C4-2B (cell line): ENCODE measurements at regions not wholly inside any gene's neighbourhood (a gene's known extent, or its start where the extent isn't known, plus 50 kb on each side); places are given as distances from the start of the nearest gene placed in this dataset.

Experiments used
- H3K27ac ChIP-seq: fragments of 450-650 bp; 2 replicates; pipeline ENCODE4 v1.5.1; 2017
- ZFX ChIP-seq: fragments of 450-650 bp; IDR thresholded peaks from 2 replicates; pipeline ENCODE4 v1.6.1; 2017
- TF ChIP-seq, protein P1 (sequence below): fragments of 450-650 bp; conservative IDR thresholded peaks from 2 replicates; pipeline ENCODE4 v1.5.1; 2017; ENCODE audit warnings: mild to moderate bottlenecking

DNA sequence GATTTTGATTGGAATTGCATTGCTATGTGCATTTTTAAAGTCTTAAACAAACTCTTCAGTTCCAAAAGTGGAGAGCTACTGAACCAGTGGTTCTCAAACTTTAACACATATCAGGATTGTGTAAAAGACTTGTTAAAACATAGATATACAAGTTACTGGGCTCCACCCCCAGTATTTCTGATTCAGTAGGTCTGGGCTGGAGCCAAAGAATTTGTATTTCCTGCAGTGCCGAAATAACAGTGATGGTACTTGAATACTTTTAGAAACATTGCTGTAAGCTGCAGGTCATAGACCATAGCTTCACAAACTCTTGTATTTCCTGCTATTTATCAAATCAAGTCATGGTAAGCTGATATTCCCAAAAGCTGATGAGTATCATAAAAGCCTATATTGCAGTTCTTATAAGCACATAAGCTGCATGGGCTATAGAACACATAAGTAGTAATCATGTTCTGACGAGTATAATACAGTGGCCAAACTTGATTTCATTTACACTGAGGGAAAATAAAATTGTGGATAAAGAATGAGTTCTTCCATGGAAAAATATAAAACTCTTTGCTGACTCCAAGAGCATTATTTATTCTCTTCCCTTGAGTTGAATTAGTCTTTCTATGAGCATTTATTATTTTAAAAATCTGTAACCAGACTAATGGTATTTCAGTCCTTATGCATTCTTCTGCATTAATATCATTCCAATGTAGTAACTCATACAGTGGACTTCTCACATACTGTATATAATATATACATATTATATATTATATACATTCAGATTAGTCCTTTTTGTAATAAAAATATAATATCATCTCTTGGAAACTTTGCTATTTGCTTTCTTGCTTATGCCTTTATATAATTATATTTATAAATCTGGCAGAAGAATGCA lies 550.5 kb upstream of the AGTR1 start:
- no peak overlapping the region for H3K27ac ChIP-seq
- TF ChIP-seq ZFX: no peak
- TF ChIP-seq, protein P1, sequence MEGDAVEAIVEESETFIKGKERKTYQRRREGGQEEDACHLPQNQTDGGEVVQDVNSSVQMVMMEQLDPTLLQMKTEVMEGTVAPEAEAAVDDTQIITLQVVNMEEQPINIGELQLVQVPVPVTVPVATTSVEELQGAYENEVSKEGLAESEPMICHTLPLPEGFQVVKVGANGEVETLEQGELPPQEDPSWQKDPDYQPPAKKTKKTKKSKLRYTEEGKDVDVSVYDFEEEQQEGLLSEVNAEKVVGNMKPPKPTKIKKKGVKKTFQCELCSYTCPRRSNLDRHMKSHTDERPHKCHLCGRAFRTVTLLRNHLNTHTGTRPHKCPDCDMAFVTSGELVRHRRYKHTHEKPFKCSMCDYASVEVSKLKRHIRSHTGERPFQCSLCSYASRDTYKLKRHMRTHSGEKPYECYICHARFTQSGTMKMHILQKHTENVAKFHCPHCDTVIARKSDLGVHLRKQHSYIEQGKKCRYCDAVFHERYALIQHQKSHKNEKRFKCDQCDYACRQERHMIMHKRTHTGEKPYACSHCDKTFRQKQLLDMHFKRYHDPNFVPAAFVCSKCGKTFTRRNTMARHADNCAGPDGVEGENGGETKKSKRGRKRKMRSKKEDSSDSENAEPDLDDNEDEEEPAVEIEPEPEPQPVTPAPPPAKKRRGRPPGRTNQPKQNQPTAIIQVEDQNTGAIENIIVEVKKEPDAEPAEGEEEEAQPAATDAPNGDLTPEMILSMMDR: no peak

DNA sequence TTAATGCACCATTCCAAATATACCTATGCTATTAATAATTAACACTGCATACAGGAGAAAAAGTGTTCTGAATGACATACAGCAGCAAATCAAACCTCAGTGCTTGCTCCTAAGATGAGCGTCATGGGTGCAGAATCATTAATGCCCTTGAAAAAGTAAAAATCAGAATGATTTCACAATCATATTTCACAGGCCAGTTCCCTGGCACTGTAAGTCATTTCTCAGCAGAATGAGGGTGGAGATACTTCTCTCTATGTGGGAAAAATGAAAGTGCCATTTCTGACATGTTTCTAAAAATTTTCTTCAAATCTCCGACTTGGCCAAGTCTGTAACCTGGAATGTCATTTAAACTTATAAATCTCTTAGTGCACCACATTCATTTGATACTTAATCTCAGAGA lies 549.8 kb upstream of the AGTR1 start:
- H3K27ac ChIP-seq: no peak overlapping the region
- TF ChIP-seq, protein P1: no peak
- no peak for TF ChIP-seq ZFX

DNA sequence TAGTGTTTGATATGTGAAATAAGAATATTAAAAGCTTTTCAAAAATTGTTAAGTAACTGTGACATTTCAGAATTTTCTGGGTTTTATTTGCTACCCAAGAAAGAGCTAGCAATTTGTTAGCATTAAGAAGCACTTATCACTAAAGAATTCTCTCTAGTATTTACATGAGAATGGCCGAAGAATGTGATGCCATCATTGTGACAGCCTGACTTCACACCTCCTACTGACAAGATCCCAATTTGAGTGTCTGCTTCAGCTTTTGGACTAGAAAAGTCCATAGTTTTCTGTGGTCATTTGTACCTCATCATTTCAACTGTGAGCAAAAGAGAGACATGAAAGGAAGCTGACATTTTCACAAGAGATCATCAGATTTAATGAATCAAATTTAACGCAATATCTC lies 548.1 kb upstream of the AGTR1 start:
- TF ChIP-seq, protein P1: no peak
- no peak for TF ChIP-seq ZFX
- H3K27ac ChIP-seq: no peak overlapping the region

DNA sequence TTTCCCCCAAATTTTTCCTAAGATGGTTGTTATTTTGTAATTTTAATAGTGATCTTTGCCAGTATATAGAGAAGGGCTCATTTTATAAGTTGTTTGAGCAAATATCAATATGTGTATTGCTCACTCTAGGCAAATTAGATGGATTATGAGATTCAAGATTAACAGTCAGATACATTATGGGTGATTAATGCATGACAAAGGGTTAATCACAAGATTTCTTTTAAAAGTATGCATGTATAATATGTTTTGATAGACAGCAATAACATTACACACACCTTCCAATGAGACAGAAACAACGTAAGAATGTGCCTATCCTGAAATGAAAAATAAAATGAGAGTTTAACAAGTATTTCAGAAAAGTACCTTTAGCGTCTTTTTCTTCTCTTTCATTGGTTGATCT lies 547.6 kb upstream of the AGTR1 start:
- H3K27ac ChIP-seq: no peak overlapping the region
- TF ChIP-seq, protein P1: no peak
- TF ChIP-seq ZFX: no peak

DNA sequence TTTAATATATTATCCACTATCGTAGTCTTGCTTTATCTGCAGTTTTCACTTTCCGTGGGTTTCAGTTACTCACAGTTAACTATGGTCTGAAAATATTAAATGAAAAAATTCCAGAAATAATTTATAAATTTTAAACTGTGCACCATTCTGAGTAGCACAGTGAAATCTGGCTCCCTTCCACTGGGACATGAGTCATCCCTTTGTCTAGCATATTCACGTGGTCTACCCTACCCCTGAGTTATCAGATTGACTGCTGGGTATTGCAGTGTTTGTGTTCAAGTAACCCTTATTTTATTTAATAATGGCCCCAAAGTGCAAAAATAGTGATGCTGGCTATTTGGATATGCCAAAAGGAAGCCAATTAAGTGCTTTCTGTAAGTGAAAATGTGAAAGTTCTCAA lies 539.5 kb upstream of the AGTR1 start:
- TF ChIP-seq ZFX: no peak
- TF ChIP-seq, protein P1: no peak
- H3K27ac ChIP-seq: no peak overlapping the region

DNA sequence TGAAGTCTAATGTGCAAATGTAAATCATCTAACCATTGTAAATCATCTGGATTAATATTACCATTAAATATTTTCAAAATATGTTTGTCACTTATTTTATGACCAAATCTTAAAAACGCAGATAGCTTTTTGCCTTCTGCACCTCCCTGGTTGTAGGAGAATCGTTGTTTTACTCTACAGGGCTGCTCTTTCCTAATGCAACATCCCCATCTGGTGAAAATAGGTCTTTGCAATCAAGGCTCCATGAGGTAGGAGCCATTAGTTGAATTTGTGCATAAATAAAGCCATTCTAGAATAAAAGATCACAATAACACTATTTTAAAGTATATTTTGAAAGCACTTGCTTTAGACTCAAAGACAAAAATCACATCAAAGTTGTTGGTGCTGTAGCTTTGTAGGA lies 535.6 kb upstream of the AGTR1 start:
- no peak overlapping the region for H3K27ac ChIP-seq
- TF ChIP-seq, protein P1: no peak
- no peak for TF ChIP-seq ZFX

DNA sequence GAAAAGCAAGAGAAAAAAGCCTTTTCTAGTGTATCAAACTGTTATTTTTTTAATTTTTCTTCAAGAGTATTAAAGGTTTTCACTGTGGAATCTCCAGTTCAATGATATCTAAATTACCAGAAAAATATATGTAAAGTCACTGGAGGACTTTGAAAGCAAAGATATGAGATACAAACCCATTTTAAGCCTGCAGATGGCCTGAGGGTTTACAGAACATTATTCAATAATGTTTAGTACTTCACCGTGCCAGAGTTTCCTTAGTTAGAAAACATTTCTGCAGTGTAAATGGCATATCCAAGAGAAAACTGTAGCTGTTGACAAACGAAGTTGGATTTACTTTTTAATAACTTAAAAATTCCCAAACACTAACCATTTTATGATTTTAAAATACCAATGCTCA lies 529.4 kb upstream of the AGTR1 start:
- H3K27ac ChIP-seq: no peak overlapping the region
- no peak for TF ChIP-seq ZFX
- TF ChIP-seq, protein P1: no peak
